Muscle layer of duodenum (tissue), 2 donors: ENCODE measurements at regions not wholly inside any gene's neighbourhood (a gene's known extent, or its start where the extent isn't known, plus 50 kb on each side); places are given as distances from the start of the nearest gene placed in this dataset.

Experiments
- H3K27ac ChIP-seq: one replicate; pipeline ENCODE4 v1.7.0; 2013; ENCODE audit warnings: mild to moderate bottlenecking, low read length
- H3K27me3 ChIP-seq: one replicate; pipeline ENCODE4 v1.7.0; 2013; ENCODE audit warnings: low read depth, mild to moderate bottlenecking, control low read depth, low read length
- H3K36me3 ChIP-seq, 2 donors: one replicate each; pipeline ENCODE4 v1.7.0; 2013; ENCODE audit warnings: low read length in 2 of 2, control low read depth in 1 of 2, mild to moderate bottlenecking in 1 of 2; ENCODE audit not compliant: insufficient read depth in 2 of 2, control insufficient read depth in 1 of 2
- H3K4me1 ChIP-seq, 2 donors: one replicate each; pipeline ENCODE4 v1.7.0; 2013; ENCODE audit warnings: low read length in 2 of 2, mild to moderate bottlenecking in 2 of 2, control low read depth in 1 of 2, moderate library complexity in 1 of 2; ENCODE audit not compliant: insufficient read depth in 2 of 2, control insufficient read depth in 1 of 2
- H3K4me3 ChIP-seq, 2 donors: one replicate each; pipeline ENCODE4 v1.7.0; 2013; ENCODE audit warnings: low read length in 2 of 2, low read depth in 1 of 2, mild to moderate bottlenecking in 1 of 2
- H3K9me3 ChIP-seq, 2 donors: one replicate each; pipeline ENCODE4 v1.7.0; 2013; ENCODE audit warnings: low read length in 2 of 2, control low read depth in 1 of 2, mild to moderate bottlenecking in 1 of 2; ENCODE audit not compliant: control insufficient read depth in 1 of 2
- donor health status: healthy.

- H3K27me3 ChIP-seq: no peaks in the 10 kb centered on the region
- H3K36me3 ChIP-seq: no peaks in the 10 kb centered on the region
- H3K4me3 ChIP-seq: no peak overlapping the region
- no peak overlapping the region for H3K27ac ChIP-seq
- no peaks in the 10 kb centered on the region for H3K4me1 ChIP-seq
- no peaks in the 10 kb centered on the region for H3K9me3 ChIP-seq
These were observed 841.1 kb upstream of the TMPRSS15 start for GRCh38 chr21:19244502-19245187.

DNA sequence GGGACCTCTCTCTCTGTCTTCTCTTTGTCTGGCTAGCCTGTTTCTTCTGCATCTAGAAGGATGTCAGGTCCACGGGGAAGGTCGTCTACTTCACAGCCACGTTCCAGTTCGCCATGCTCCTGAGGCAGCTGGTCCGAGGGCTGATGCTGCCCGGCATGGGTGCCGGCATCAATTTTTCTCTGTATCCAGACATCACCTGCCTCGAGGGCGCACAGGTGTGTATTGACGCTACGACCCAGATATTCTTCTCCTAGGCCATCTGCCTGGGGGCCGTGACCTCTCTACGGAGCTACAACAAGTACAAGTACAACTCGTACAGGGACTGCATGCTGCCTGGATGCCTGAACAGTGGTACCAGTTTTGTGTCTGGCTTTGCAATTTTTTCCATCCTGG, 841.6 kb upstream of the TMPRSS15 start:
- Histone ChIP-seq H3K27me3 (no peaks in the 10 kb centered on the region), H3K36me3 (no peaks in the 10 kb centered on the region), H3K9me3 (no peaks in the 10 kb centered on the region), H3K27ac (no peak overlapping the region), H3K4me1 (no peaks in the 10 kb centered on the region), H3K4me3 (no peak overlapping the region)

- H3K36me3 ChIP-seq: no peaks in the 10 kb centered on the region
- no peak overlapping the region for H3K4me3 ChIP-seq
- H3K9me3 ChIP-seq: no peaks in the 10 kb centered on the region
- H3K27me3 ChIP-seq: no peaks in the 10 kb centered on the region
- no peaks in the 10 kb centered on the region for H3K4me1 ChIP-seq
- no peak overlapping the region for H3K27ac ChIP-seq
These were observed 842.4 kb upstream of the TMPRSS15 start for GRCh38 chr21:19246018-19246417.

GRCh38 chr21:19256934-19257660, 853.5 kb upstream of the TMPRSS15 start:
- Histone ChIP-seq H3K36me3 (no peaks in the 10 kb centered on the region), H3K4me1 (no peaks in the 10 kb centered on the region), H3K27ac (no peak overlapping the region), H3K9me3 (no peaks in the 10 kb centered on the region), H3K27me3 (no peaks in the 10 kb centered on the region), H3K4me3 (no peak overlapping the region)

DNA sequence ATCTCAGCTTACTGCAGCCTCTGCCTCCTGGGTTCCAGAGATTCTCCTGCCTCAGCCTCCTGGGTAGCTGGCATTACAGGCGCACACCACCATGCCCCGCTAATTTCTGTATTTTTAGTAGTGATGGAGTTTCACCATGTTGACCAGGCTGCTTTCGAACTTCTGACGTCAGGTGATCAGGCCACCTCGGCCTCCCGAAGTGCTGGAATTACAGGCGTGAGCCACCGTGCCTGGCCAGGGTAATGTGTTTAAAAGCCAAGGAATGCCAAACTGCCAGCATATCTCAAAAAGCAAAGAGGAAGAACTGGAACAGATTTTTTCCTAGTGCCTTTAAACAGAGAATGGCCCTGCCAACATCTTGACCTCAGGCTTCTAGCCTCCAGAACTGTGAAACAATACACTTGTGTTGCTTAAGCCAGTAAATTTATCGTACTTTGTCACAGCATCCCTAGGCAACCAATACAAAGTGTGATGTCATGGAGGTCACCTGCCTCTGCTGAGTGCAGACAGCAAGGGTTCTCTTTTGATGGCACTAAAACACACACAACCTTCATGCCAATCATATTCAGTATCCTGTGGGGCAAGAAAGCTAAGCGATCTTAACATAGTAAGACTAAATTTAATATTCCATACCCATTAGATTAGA, 858.3 kb upstream of the TMPRSS15 start:
- Histone ChIP-seq H3K27ac (no peak overlapping the region), H3K9me3 (no peaks in the 10 kb centered on the region), H3K4me1 (no peaks in the 10 kb centered on the region), H3K4me3 (no peak overlapping the region), H3K36me3 (no peaks in the 10 kb centered on the region), H3K27me3 (no peaks in the 10 kb centered on the region)

GRCh38 chr21:19266636-19267035, 863.1 kb upstream of the TMPRSS15 start:
- H3K4me1 ChIP-seq: no peaks in the 10 kb centered on the region
- no peaks in the 10 kb centered on the region for H3K27me3 ChIP-seq
- H3K36me3 ChIP-seq: no peaks in the 10 kb centered on the region
- no peak overlapping the region for H3K27ac ChIP-seq
- H3K9me3 ChIP-seq: no peaks in the 10 kb centered on the region
- H3K4me3 ChIP-seq: no peak overlapping the region

DNA sequence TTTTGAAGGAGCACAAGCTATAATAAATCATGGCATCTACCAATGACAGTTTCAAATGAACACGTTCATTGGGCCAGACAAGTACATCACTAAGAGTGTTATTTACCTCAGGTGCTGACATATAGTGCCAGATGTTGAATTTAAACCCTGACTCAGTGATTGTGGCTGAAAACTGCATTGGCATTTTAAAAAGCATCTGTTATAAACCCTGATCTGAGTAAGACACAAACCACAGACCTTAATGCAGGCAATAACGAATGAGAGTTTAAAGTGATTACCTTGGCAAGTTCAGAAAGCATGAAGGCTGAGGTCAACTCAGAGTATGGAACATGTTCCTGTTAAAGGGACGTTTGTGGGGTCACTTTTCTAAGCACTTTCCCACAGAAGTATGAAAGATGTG, 865.1 kb upstream of the TMPRSS15 start:
- no peak overlapping the region for H3K27ac ChIP-seq
- no peaks in the 10 kb centered on the region for H3K36me3 ChIP-seq
- H3K9me3 ChIP-seq: no peaks in the 10 kb centered on the region
- no peaks in the 10 kb centered on the region for H3K4me1 ChIP-seq
- no peaks in the 10 kb centered on the region for H3K27me3 ChIP-seq
- no peak overlapping the region for H3K4me3 ChIP-seq

GRCh38 chr21:19275065-19275464, 871.5 kb upstream of the TMPRSS15 start:
- no peak overlapping the region for H3K27ac ChIP-seq
- no peaks in the 10 kb centered on the region for H3K36me3 ChIP-seq
- H3K9me3 ChIP-seq: no peaks in the 10 kb centered on the region
- no peak overlapping the region for H3K4me3 ChIP-seq
- H3K27me3 ChIP-seq: no peaks in the 10 kb centered on the region
- no peaks in the 10 kb centered on the region for H3K4me1 ChIP-seq

DNA sequence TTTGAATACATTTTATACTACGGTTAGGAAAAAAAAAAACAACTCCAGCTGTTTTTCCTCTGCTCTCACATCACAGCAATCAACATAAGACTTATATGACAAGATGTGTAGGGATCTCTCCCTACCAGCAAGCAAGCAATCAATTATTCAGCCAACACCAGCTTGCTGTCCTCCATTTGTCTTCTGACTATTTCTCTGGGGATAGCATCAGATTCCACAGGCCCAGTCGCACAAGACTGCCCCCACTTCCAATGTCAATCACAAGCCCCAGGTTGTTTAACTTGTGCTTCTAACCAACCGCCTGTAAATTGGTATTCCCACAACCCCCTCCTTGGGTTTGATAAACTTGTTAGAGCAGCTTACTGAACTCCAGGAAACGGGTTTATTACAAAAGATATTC, 873.1 kb upstream of the TMPRSS15 start:
- no peaks in the 10 kb centered on the region for H3K36me3 ChIP-seq
- no peak overlapping the region for H3K27ac ChIP-seq
- H3K27me3 ChIP-seq: no peaks in the 10 kb centered on the region
- H3K9me3 ChIP-seq: no peaks in the 10 kb centered on the region
- H3K4me3 ChIP-seq: no peak overlapping the region
- no peaks in the 10 kb centered on the region for H3K4me1 ChIP-seq

DNA sequence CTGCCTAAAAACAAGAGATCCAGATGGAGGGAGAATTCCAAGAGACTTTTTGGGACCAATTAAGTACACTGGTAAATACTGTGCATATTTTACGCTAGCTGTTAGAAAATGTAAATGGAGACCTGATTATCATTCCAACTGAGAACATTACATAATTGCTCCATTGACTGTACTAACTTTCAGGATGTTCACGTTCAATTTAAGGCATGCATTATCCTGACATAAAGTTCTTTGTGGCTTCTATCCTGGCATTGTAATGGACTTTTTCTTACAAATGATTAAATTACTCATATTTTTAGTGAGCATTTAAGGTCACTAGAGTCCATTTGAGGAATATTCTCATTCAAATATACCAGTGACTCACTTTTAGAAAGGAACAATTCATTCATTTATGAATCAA, 883.3 kb upstream of the TMPRSS15 start:
- H3K27ac ChIP-seq: no peak overlapping the region
- H3K36me3 ChIP-seq: no peaks in the 10 kb centered on the region
- no peaks in the 10 kb centered on the region for H3K9me3 ChIP-seq
- no peaks in the 10 kb centered on the region for H3K27me3 ChIP-seq
- H3K4me3 ChIP-seq: no peak overlapping the region
- H3K4me1 ChIP-seq: no peaks in the 10 kb centered on the region

DNA sequence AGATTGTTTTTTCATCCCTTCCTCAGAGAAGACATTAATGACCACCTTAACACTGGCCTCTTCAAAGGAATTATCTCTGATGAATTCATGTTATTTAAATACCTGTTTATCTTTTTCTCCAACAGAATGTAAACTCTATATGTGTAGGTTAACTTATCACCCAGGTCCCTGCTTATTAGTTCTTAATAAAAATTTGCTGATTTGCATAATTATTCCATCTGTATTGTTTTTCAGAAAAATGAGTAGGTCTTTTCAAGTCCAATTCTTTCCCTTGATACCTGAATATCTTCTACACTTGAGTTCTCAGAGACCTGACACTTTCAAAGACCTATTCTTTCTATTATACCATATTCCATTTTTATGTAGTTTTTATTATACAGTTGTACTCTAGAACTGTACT, 886.7 kb upstream of the TMPRSS15 start:
- H3K9me3 ChIP-seq: no peaks in the 10 kb centered on the region
- H3K36me3 ChIP-seq: no peaks in the 10 kb centered on the region
- H3K27ac ChIP-seq: no peak overlapping the region
- no peaks in the 10 kb centered on the region for H3K27me3 ChIP-seq
- no peaks in the 10 kb centered on the region for H3K4me1 ChIP-seq
- no peak overlapping the region for H3K4me3 ChIP-seq
